Stimulated activated effector memory CD8-positive, alpha-beta T cell treated with anti-CD3 and anti-CD28 coated beads, Interleukin-12 subunit alpha, Interleukin-12 subunit beta, amount 100 ng/mL, for 72 hours (primary cell): ENCODE measurements at regions not wholly inside any gene's neighbourhood (a gene's known extent, or its start where the extent isn't known, plus 50 kb on each side); places are given as distances from the start of the nearest gene placed in this dataset.
"Not testable (repeated sequence)": the region's sequence is repeated elsewhere in the genome, so short reads cannot be mapped to it uniquely, and the experiment has no call there.

Experiments
- ATAC-seq: fragments of 150-1000 bp; cut with Tn5 transposase; 2 replicates; pipeline ENCODE4 v1.10.0; 2021
- DNase-seq, 2 donors: peaks; one replicate each; pipeline ENCODE4 v3.0.0; 2021 to 2022; ENCODE audit warnings: low spot score in 2 of 2
- H3K27ac Mint-ChIP-seq: one replicate; pipeline ENCODE4 v1.8.0; 2022; ENCODE audit warnings: mild to moderate bottlenecking, mixed read lengths
- H3K36me3 Mint-ChIP-seq: one replicate; pipeline ENCODE4 v1.8.0; 2022; ENCODE audit warnings: mild to moderate bottlenecking, mixed read lengths
- H3K4me1 Mint-ChIP-seq: one replicate; pipeline ENCODE4 v1.8.0; 2022; ENCODE audit warnings: mixed read lengths
- H3K4me3 Mint-ChIP-seq: one replicate; pipeline ENCODE4 v1.8.0; 2022; ENCODE audit warnings: mild to moderate bottlenecking, mixed read lengths
- H3K9me3 Mint-ChIP-seq: one replicate; pipeline ENCODE4 v1.8.0; 2022; ENCODE audit warnings: mixed read lengths

DNA sequence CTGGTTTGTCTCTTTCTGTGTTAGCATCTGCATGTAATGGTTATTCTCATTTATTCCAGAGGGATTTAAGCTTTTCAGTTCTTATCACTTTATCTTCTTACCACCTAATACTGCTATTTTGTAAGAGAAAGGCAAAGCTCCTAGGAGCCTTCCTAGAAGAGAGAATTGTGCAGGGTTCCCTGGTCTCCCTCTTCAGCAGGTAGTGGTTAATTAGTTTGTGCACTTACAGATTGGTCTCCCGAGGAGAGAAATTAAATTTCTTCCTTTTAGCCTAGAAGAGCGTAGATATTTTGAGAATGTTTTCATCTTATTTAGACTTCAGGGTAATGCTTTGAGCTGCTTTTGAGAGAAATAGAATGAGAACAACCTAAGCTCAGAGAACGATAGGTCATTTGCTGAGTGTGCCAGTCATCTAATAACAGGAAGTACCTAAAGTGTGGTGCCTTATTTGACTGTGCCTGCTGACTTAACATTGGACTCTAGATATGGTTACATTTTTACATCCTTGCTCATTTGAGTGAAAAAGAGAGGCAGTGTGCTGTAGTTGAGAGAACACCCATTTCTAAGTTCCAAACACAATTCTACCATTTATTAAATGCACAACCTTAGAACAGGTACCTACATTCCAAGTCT lies 651.4 kb downstream of the STK39 start:
- no peaks in the 10 kb centered on the region for H3K36me3 Mint-ChIP-seq
- peak; percentile 74 for ATAC-seq
- no peaks in the 10 kb centered on the region for H3K9me3 Mint-ChIP-seq
- H3K4me1 Mint-ChIP-seq = no peaks in the 10 kb centered on the region
- H3K4me3 Mint-ChIP-seq = no peak overlapping the region
- no peak overlapping the region for H3K27ac Mint-ChIP-seq
- no peak for DNase-seq

DNA sequence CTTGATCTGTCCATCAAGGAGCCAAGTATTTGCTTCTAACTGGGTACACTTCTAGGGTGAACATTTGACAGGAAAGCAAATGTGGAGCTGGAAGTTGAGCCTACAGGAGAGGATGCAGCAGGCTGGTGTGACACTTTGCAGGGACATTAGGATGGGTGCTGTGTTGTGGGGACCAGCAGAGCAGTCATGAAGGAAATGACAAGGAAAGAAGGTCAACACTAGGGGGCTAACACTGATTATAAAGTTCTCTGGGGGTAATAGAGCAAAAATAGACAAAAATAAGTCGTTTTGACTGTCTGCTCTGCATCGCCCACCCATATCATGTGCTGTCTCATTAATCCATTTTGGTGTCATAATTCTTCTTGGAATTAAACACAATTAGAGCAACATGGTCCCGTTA lies 652.4 kb downstream of the STK39 start:
- Mint-ChIP-seq H3K4me3 (no peak overlapping the region), H3K36me3 (no peaks in the 10 kb centered on the region), H3K9me3 (no peaks in the 10 kb centered on the region), H3K4me1 (no peaks in the 10 kb centered on the region), H3K27ac (no peak overlapping the region)
- ATAC-seq (no peak), DNase-seq (no peak)

DNA sequence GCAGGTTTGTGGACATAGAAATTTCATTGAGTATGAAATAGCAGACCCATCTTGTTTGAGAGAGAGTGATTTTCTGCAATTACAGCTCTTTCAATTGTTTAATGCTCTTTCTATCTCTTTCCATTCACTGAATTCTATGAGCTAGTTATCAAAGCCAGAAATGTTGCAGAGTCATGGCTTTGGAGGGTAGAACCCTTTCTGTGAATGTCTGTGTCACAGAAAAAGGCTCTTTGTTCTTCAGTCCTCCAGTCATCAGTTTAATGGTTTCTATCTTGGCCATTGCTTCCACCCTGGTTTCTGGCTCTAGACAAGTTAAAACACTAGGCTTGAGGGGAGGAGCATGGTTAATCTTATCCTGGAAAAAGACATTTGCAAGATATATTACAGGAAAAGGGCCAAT lies 655.0 kb downstream of the STK39 start:
- Mint-ChIP-seq H3K27ac (no peak overlapping the region), H3K4me3 (no peak overlapping the region), H3K36me3 (no peaks in the 10 kb centered on the region), H3K4me1 (no peaks in the 10 kb centered on the region), H3K9me3 (no peaks in the 10 kb centered on the region)
- DNase-seq (no peak), ATAC-seq (no peak)

DNA sequence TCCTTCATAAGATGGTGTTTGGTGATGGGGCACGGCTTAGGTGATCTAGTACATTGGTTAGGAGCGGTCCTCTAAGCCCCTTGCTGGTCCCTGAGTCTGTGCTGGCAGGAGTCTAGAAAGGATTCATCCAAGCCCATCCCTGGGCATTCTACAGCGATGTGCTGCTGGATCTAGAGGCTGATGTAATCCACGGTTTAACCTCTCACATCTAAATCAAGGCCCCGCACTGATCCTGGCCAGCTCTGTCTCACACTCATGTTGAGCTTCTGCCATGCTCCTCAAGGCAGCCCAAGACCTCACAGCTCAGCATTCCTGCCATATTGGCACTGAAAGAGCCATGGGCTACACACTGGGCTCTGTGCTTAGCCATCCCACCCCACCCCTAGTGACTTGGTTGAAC lies 664.8 kb downstream of the STK39 start:
- DNase-seq = no peak
- Mint-ChIP-seq H3K4me3 (no peak overlapping the region), H3K9me3 (no peaks in the 10 kb centered on the region), H3K27ac (no peak overlapping the region), H3K36me3 (no peaks in the 10 kb centered on the region), H3K4me1 (no peaks in the 10 kb centered on the region)
- peak; percentile 26 for ATAC-seq

DNA sequence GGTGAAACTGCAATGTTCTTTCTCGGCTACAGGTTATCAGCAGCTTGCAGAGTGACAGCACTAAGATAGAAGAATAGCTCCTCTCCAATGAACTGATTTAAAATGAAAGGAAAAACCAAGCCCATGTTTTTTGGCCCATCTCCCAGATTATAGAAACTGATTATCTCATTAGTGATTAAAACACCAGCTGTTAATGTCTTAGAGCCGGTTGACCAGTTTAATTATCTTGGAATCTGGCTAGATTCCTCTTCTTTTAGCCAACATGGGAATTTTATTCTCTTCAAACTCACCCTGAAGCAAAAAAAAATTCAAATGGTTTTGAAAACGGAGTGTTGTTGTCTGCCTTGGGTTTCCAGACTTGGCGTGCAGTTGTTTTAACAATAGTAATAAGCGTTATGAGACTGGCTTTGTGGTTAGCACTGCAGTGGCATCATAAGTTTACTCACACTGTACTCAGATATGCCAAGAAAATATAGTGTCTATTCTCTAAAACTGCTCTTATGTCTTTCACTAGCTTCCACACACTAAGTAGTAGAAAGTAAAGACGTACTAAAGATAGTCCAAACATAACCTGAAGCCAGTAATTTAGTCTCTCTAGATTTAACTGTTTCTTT lies 665.3 kb downstream of the STK39 start:
- no peak for ATAC-seq
- Mint-ChIP-seq H3K4me1 (no peaks in the 10 kb centered on the region), H3K36me3 (no peaks in the 10 kb centered on the region), H3K4me3 (no peak overlapping the region), H3K9me3 (no peaks in the 10 kb centered on the region), H3K27ac (no peak overlapping the region)
- no peak for DNase-seq

DNA sequence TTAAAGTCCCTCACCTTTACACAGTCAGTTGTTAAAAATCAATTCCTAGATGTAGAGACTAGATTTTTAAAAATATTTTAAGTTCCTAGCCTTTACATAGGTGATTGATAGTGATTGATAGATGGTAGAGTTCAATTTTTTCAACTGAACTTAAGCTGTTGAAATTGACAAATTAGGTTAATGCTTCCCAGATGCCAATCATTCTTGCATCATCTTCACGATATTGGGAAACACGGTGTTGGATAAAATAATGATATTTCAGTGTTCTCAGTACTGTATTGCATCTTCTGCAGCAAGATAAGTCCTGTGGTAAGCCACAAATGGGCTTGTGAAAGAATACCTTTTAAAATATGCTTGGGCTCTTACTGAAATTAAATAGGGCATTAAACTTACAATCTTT lies 667.6 kb downstream of the STK39 start:
- DNase-seq (no peak), ATAC-seq (no peak)
- H3K36me3 Mint-ChIP-seq = no peaks in the 10 kb centered on the region
- H3K4me1 Mint-ChIP-seq = no peaks in the 10 kb centered on the region
- H3K27ac Mint-ChIP-seq = no peak overlapping the region
- no peak overlapping the region for H3K4me3 Mint-ChIP-seq
- H3K9me3 Mint-ChIP-seq = no peaks in the 10 kb centered on the region

DNA sequence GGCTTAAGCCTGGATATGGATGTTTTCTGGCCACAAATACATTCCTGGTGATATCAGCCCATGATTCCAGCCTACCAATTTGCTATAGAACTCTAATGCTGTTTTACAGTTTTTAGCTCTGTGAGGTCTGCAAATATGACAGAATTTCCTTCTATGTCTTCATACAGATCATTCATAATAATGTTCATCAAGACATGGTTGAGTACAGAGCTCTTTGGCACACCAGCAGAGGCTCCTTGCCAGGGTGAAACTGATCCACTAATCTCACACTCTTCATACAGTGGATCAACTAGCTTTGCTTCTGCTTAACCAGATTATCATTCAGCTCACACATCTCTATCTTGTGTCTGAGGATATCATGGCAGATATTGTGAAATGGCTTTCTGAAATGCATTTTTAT lies 672.1 kb downstream of the STK39 start:
- no peaks in the 10 kb centered on the region for H3K9me3 Mint-ChIP-seq
- no peaks in the 10 kb centered on the region for H3K4me1 Mint-ChIP-seq
- no peaks in the 10 kb centered on the region for H3K36me3 Mint-ChIP-seq
- no peak for DNase-seq
- H3K4me3 Mint-ChIP-seq = no peak overlapping the region
- ATAC-seq = no peak
- no peak overlapping the region for H3K27ac Mint-ChIP-seq

DNA sequence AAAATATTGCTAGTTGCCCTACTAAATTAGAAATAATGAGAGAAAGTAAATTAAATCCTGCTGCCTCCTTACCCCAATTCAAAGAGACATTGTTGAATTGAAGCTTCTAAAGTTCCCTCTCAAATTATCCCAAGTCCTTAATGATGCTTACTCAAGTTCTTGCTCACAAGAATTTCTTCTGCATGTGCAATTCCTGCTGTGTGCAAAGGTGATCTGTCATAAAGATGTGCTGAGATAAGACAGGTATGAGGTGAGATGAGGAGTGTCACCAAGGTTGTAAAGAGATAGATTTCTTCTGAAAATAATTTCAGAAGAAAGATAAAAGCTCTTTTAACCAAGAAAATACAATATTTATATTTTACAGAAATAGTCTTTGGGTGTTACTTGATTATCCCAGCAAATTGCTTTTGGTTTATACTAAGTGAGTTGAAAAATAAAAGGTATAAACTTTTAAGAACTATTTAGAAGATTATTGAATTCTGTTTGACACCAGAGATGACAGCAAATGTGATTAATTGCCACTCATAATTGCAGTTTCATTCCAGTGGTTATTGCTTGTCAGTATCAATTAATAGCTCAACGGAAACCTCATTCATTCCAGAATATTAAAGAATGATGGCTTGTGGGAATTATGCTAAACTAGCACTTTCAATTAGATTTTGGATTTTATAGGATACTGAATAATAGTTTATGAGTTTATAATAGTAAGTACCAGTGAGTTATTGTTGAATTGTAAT lies 674.3 kb downstream of the STK39 start:
- Mint-ChIP-seq H3K4me3 (no peak overlapping the region), H3K4me1 (no peaks in the 10 kb centered on the region), H3K27ac (no peak overlapping the region), H3K36me3 (no peaks in the 10 kb centered on the region), H3K9me3 (no peaks in the 10 kb centered on the region)
- ATAC-seq (no peak), DNase-seq (no peak)

DNA sequence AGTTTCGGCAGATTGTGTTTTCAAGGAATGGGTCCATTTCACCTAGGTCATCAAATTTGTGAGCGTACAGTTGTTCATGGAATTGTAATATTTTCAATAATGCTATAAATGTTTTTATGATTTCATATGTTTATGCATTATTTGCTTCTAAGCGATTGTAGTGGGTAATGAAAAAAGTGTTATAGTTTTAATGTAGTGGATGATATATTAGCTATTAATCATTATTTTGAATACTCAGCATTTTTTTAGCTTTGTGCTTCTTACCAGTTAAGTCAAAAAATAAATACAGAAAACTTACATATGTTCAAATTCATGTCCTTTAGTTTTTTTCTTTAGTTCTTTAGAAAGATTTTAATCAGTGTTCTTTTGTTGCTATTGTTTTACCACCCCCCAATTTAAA lies 677.0 kb downstream of the STK39 start:
- H3K36me3 Mint-ChIP-seq = no peaks in the 10 kb centered on the region

DNA sequence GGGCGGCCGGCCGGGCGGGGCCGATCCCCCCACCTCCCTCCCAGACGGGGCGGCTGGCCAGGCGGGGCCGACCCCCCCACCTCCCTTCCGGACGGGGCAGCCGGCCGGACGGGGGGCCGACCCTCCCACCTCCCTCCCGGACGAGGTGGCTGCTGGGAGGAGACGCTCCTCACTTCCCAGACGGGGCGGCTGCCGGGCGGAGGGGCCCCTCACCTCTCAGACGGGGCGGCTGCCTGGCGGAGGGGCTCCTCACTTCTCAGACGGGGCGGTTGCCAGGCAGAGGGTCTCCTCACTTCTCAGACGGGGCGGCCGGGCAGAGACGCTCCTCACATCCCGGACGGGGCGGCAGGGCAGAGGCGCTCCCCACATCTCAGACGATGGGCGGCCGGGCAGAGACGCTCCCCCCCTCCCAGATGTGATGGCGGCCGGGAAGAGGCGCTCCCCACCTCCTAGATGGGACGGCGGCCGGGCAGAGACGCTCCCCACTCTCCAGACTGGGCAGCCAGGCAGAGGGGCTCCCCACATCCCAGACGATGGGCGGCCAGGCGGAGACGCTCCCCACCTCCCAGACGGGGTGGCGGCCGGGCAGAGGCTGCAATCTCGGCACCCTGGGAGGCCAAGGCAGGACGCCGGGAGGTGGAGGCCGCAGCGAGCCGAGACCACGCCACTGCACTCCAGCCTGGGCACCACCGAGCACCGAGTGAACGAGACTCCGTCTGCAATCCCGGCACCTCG lies 675.8 kb downstream of the XIRP2 start:
- H3K4me1 Mint-ChIP-seq, ATAC-seq, H3K4me3 Mint-ChIP-seq, H3K36me3 Mint-ChIP-seq, H3K9me3 Mint-ChIP-seq, DNase-seq, H3K27ac Mint-ChIP-seq: not testable (repeated sequence)

More for the DNA sequence above, 677.0 kb downstream of the STK39 start:
- DNase-seq (no peak), ATAC-seq (no peak)
- no peak overlapping the region for H3K4me3 Mint-ChIP-seq
- H3K27ac Mint-ChIP-seq = no peak overlapping the region
- H3K4me1 Mint-ChIP-seq = no peaks in the 10 kb centered on the region
- H3K9me3 Mint-ChIP-seq = peaks cover 4% of the 10 kb centered on the region

DNA sequence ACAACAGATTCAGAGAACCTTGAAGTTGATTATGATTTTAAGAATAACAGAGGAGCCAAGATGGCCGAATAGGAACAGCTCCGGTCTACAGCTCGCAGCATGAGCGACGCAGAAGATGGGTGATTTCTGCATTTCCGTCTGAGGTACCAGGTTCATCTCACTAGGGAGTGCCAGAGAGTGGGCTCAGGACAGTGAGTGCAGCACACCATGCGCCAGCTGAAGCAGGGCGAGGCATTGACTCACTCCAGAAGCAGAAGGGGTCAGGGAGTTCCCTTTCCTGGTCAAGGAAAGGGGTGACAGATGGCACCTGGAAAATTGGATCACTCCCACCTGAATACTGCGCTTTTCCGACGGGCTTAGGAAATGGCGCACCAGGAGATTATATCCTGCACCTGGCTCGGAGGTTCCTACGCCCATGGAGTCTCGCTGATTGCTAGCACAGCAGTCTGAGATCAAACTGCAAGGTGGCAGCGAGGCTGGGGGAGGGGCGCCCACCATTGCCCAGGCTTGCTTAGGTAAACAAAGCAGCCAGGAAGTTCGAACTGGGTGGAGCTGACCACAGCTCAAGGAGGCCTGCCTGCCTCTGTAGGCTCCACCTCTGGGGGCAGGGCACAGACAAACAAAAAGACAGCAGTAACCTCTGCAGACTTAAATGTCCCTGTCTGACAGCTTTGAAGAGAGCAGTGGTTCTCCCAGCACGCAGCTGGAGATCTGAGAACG lies 670.2 kb downstream of the XIRP2 start:
- DNase-seq, H3K9me3 Mint-ChIP-seq, H3K4me1 Mint-ChIP-seq, ATAC-seq, H3K4me3 Mint-ChIP-seq, H3K27ac Mint-ChIP-seq, H3K36me3 Mint-ChIP-seq: not testable (repeated sequence)

DNA sequence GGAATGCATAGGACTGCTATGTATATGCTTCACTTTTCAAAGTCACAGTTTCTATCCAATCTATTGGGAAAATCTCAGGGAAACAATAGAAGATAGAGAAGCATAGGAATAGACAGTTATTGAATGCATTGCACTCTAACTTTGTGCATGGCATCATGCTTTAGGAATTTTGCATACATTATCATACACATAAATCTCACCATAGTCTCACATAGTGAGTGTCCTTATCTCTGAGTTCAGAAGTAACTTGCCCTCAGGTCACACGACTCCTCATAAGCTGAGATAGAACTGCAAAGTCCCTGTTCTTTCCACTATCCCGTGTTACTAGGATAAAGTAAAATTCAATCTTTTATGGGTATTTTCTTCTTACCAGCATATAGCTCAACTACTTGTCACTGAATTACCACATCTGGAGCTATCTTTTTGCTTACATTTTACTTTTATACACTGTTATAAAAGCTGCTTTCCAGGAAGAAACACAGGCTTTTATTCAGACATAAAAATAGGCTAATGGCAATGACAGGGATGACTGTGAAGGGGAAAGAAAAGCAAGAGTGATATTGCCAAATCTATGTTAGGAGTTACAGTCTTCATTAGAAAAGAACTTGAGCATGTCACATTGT lies 666.9 kb downstream of the XIRP2 start:
- H3K4me3 Mint-ChIP-seq = no peak overlapping the region

DNA sequence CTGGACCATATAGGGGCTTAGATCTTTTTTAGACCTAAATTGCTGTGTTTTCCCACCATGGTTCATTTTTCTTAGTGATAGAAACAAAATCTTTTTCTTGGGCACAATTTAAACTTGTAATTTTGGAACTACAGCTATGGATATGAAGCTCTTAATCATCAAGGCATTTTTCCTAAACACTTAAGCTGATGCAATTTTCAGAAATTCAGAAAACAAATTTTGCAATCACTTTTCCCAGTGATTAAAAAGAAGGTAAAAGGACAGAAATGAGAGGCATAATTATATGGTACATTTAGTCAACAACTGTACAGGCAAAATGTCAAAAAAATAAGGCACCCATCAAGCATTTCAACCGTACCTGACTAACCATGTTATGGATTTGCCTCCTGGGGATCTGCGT lies 665.4 kb downstream of the XIRP2 start:
- H3K27ac Mint-ChIP-seq = no peak overlapping the region
- no peak for ATAC-seq
- peaks cover 4% of the 10 kb centered on the region for H3K9me3 Mint-ChIP-seq
- DNase-seq = no peak
- H3K4me3 Mint-ChIP-seq = no peak overlapping the region
- no peaks in the 10 kb centered on the region for H3K36me3 Mint-ChIP-seq
- no peaks in the 10 kb centered on the region for H3K4me1 Mint-ChIP-seq

More for the DNA sequence above, 666.9 kb downstream of the XIRP2 start:
- Mint-ChIP-seq H3K9me3 (peaks cover 6% of the 10 kb centered on the region), H3K27ac (no peak overlapping the region), H3K36me3 (no peaks in the 10 kb centered on the region), H3K4me1 (no peaks in the 10 kb centered on the region)
- DNase-seq (no peak), ATAC-seq (no peak)

DNA sequence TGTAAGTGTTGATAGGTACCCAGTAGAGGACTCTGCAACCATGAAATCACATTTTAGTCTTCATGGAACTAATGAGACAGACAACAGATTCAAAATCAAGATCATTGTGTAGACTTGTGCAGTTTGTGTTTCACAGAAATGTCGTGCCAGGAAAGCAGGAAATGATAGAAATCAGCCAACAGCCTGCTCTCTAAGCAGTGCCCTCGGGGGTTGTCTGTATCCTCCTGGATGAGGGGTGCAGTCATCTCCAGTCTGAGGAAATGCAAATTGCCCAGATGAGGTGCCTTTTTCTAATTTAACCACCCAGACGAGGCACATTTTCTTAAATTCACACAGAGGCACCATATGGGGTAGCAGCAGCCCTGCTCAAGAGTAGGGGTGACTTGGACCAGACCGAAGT lies 663.1 kb downstream of the XIRP2 start:
- ATAC-seq (no peak), DNase-seq (no peak)
- Mint-ChIP-seq H3K4me3 (no peak overlapping the region), H3K27ac (no peak overlapping the region), H3K9me3 (peaks cover 6% of the 10 kb centered on the region), H3K36me3 (no peaks in the 10 kb centered on the region), H3K4me1 (no peaks in the 10 kb centered on the region)

DNA sequence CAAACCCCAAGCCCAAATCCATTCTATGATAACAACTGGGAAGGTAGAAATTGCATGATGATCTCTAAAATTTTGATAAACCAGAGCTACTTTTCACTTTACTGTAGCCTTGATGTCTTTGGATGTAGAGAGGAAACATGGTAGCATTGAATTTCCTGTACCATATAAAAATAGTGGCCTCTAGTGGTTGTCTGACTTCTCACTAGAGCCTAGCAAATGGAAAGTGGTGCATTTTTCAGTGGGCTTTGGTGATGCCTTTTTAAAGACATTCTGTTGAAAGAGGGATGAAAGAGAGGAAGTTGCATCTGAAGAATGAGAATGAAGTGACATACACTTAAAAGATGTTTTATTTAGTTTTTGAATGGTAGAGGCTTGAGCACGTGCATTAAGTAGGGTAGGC lies 662.2 kb downstream of the XIRP2 start:
- Mint-ChIP-seq H3K4me1 (no peaks in the 10 kb centered on the region), H3K4me3 (no peak overlapping the region), H3K27ac (no peak overlapping the region), H3K9me3 (peaks cover 6% of the 10 kb centered on the region), H3K36me3 (no peaks in the 10 kb centered on the region)
- ATAC-seq (no peak), DNase-seq (no peak)
